ENCODE measurements at regions not wholly inside any gene's neighbourhood (a gene's known extent, or its start where the extent isn't known, plus 50 kb on each side); places are given as distances from the start of the nearest gene placed in this dataset.

GRCh38 chr11:10638316-10638925 lies 55.1 kb downstream of the IRAG1 start:
- no peaks in the 10 kb centered on the region for H3K27me3 ChIP-seq
- DNase-seq: no peak
- no peak overlapping the region for H3K4me3 ChIP-seq
- peak overlapping the region in 1 of 2 donors; percentile 65 for H3K27ac ChIP-seq
- no peaks in the 10 kb centered on the region for H3K9me3 ChIP-seq
- intact Hi-C loops (cut with DNase I; ENCODE audit: low total_unique reads): no loop called here
- peaks cover 10% of the 10 kb centered on the region for H3K4me1 ChIP-seq
- WGBS, 2 donors: 65 to 69% methylated on average over 3 of the region's 3 CpGs
- no peaks in the 10 kb centered on the region for H3K36me3 ChIP-seq (ENCODE audit: low read depth, missing control alignments)
- TF ChIP-seq POLR2A (IDR thresholded peaks at IDR 0.05) (no peak), CTCF (IDR thresholded peaks at IDR 0.05) (no peak)

GRCh38 chr11:10637731-10638151 lies 55.8 kb downstream of the IRAG1 start:
- DNase-seq: no peak
- H3K4me3 ChIP-seq: no peak overlapping the region
- no peaks in the 10 kb centered on the region for H3K36me3 ChIP-seq (ENCODE audit: low read depth, missing control alignments)
- H3K27ac ChIP-seq: peak overlapping the region in 1 of 2 donors; percentile 26
- TF ChIP-seq POLR2A (IDR thresholded peaks at IDR 0.05) (no peak), CTCF (IDR thresholded peaks at IDR 0.05) (no peak)
- WGBS, 2 donors: 27 to 52% methylated on average over 1 of the region's 1 CpG
- no peaks in the 10 kb centered on the region for H3K27me3 ChIP-seq
- H3K9me3 ChIP-seq: no peaks in the 10 kb centered on the region
- peaks cover 10% of the 10 kb centered on the region for H3K4me1 ChIP-seq
- intact Hi-C loops (cut with DNase I; ENCODE audit: low total_unique reads): no loop called here

- Histone ChIP-seq H3K36me3 (ENCODE audit: low read depth, missing control alignments) (no peaks in the 10 kb centered on the region), H3K27me3 (no peaks in the 10 kb centered on the region), H3K9me3 (no peaks in the 10 kb centered on the region), H3K27ac (no peak overlapping the region), H3K4me1 (no peaks in the 10 kb centered on the region), H3K4me3 (no peak overlapping the region)
- WGBS, 2 donors: 65 to 73% methylated on average over 3 of the region's 3 CpGs
- intact Hi-C loops (cut with DNase I; ENCODE audit: low total_unique reads): no loop called here
- no peak for DNase-seq
- no peak for TF ChIP-seq POLR2A (IDR thresholded peaks at IDR 0.05)
- no peak for TF ChIP-seq CTCF (IDR thresholded peaks at IDR 0.05)
Measured at GRCh38 chr11:10634407-10634806, 59.1 kb downstream of the IRAG1 start.

- intact Hi-C loops (cut with DNase I; ENCODE audit: low total_unique reads): no loop called here
- WGBS, 2 donors: 91% methylated on average over 9 to 11 of the region's 11 CpGs
- H3K27ac ChIP-seq: no peak overlapping the region
Measured at GRCh38 chr11:10633261-10633660, 60.3 kb downstream of the IRAG1 start.

More at GRCh38 chr11:10633261-10633660, 60.3 kb downstream of the IRAG1 start:
- Histone ChIP-seq H3K4me1 (no peaks in the 10 kb centered on the region), H3K4me3 (no peak overlapping the region), H3K9me3 (no peaks in the 10 kb centered on the region), H3K27me3 (no peaks in the 10 kb centered on the region), H3K36me3 (ENCODE audit: low read depth, missing control alignments) (no peaks in the 10 kb centered on the region)
- no peak for TF ChIP-seq POLR2A (IDR thresholded peaks at IDR 0.05)
- no peak for TF ChIP-seq CTCF (IDR thresholded peaks at IDR 0.05)
- no peak for DNase-seq

Measured in testis (tissue), 2 donors.